HL-60 (cell line): ENCODE measurements at regions not wholly inside any gene's neighbourhood (a gene's known extent, or its start where the extent isn't known, plus 50 kb on each side); places are given as distances from the start of the nearest gene placed in this dataset.

Experiments
- DNase-seq, 2 experiments: peaks; one replicate each; pipeline ENCODE4 v3.0.0-alpha.2; 2010 to 2020; ENCODE audit warnings: low read depth in 1 of 2, low spot score in 1 of 2
- H3K27ac ChIP-seq: fragments of 250-450 bp; sonication (Bioruptor Pico); replicated peaks from 2 replicates; pipeline ENCODE4 v1.5.1; 2020; ENCODE audit warnings: mild to moderate bottlenecking, moderate library complexity
- H3K27me3 ChIP-seq: fragments of 250-450 bp; sonication (Bioruptor Pico); 2 replicates; pipeline ENCODE4 v1.5.1; 2021; ENCODE audit warnings: mild to moderate bottlenecking, moderate library complexity; ENCODE audit not compliant: insufficient read depth, poor library complexity, severe bottlenecking
- H3K4me3 ChIP-seq: replicated peaks from 2 replicates; pipeline ENCODE4 v1.5.1; 2011; ENCODE audit warnings: mild to moderate bottlenecking, control low read depth, low read length; ENCODE audit not compliant: insufficient read depth
- CTCF ChIP-seq: IDR thresholded peaks from one replicate; pipeline ENCODE4 v1.5.1; 2011; ENCODE audit warnings: low read length, control low read depth, inconsistent platforms; ENCODE audit not compliant: insufficient read depth
- GABPA ChIP-seq: IDR thresholded peaks from 2 replicates; pipeline ENCODE4 v1.6.1; 2012; ENCODE audit warnings: low read depth
- POLR2AphosphoS5 ChIP-seq: IDR thresholded peaks from 2 replicates; pipeline ENCODE4 v1.6.1; 2012; ENCODE audit warnings: low read depth
- REST ChIP-seq: IDR thresholded peaks from 2 replicates; pipeline ENCODE4 v1.6.1; 2012; ENCODE audit warnings: low read depth; ENCODE audit not compliant: insufficient replicate concordance
- SPI1 ChIP-seq: IDR thresholded peaks from 2 replicates; pipeline ENCODE4 v1.6.1; 2012; ENCODE audit warnings: low read depth, mild to moderate bottlenecking, borderline replicate concordance

GRCh38 chr5:62197697-62198096, 108.3 kb upstream of the KIF2A start:
- DNase-seq = no peak
- no peak for TF ChIP-seq REST
- TF ChIP-seq CTCF = no peak
- TF ChIP-seq GABPA = no peak
- no peak for TF ChIP-seq SPI1
- no peak for TF ChIP-seq POLR2AphosphoS5
- no peaks in the 10 kb centered on the region for H3K27me3 ChIP-seq
- no peak overlapping the region for H3K27ac ChIP-seq
- H3K4me3 ChIP-seq = no peak overlapping the region

GRCh38 chr5:62198421-62198820, 107.6 kb upstream of the KIF2A start:
- TF ChIP-seq REST = no peak
- TF ChIP-seq POLR2AphosphoS5 = no peak
- TF ChIP-seq CTCF = no peak
- TF ChIP-seq GABPA = no peak
- TF ChIP-seq SPI1 = no peak
- H3K27me3 ChIP-seq = no peaks in the 10 kb centered on the region
- H3K4me3 ChIP-seq = no peak overlapping the region
- H3K27ac ChIP-seq = no peak overlapping the region
- no peak for DNase-seq

- no peak for TF ChIP-seq POLR2AphosphoS5
- TF ChIP-seq SPI1 = no peak
- TF ChIP-seq CTCF = no peak
- no peak for TF ChIP-seq REST
- no peak for TF ChIP-seq GABPA
- Histone ChIP-seq H3K27me3 (no peaks in the 10 kb centered on the region), H3K27ac (no peak overlapping the region), H3K4me3 (no peak overlapping the region)
- DNase-seq = peak in 1 of 2 experiments; percentile 2
Observed at GRCh38 chr5:62199792-62200716, 106.0 kb upstream of the KIF2A start.
